Bronchial epithelial cell (primary cell): ENCODE measurements at regions not wholly inside any gene's neighbourhood (a gene's known extent, or its start where the extent isn't known, plus 50 kb on each side); places are given as distances from the start of the nearest gene placed in this dataset.

Experiments
- DNase-seq: peaks from one replicate; pipeline ENCODE4 v3.0.0-alpha.2; 2010; ENCODE audit warnings: low read depth
- FAIRE-seq: peaks from 2 replicates; lab custom pipeline; 2011; peaks lifted over from hg19 to GRCh38; lab: Jason Lieb, UNC
- H3K27me3 ChIP-seq: 2 replicates; pipeline ENCODE4 v1.5.1; 2011; ENCODE audit warnings: low read length; ENCODE audit not compliant: control insufficient read depth, insufficient read depth
- H3K36me3 ChIP-seq: 2 replicates; pipeline ENCODE4 v1.5.1; 2011; ENCODE audit warnings: low read length; ENCODE audit not compliant: control insufficient read depth, insufficient read depth
- H3K4me3 ChIP-seq: 2 replicates; pipeline ENCODE4 v1.5.1; 2011; ENCODE audit warnings: mild to moderate bottlenecking, low read depth, low read length, control low read depth
- CTCF ChIP-seq: IDR thresholded peaks from 2 replicates; pipeline ENCODE4 v1.5.1; 2011; ENCODE audit warnings: mild to moderate bottlenecking, moderate library complexity, low read length, control low read depth, inconsistent platforms; ENCODE audit not compliant: insufficient read depth, severe bottlenecking

- no peak for TF ChIP-seq CTCF
- FAIRE-seq: no peak
These were observed 92.8 kb downstream of the TAF11L14 start for GRCh38 chr5:17727098-17727497.

GRCh38 chr5:17730421-17730820, 96.2 kb downstream of the TAF11L14 start:
- H3K36me3 ChIP-seq: no peaks in the 10 kb centered on the region
- no peak for FAIRE-seq
- H3K27me3 ChIP-seq: no peaks in the 10 kb centered on the region
- DNase-seq: no peak
- no peak overlapping the region for H3K4me3 ChIP-seq
- no peak for TF ChIP-seq CTCF

More at GRCh38 chr5:17727098-17727497, 92.8 kb downstream of the TAF11L14 start:
- no peaks in the 10 kb centered on the region for H3K27me3 ChIP-seq
- no peak overlapping the region for H3K4me3 ChIP-seq
- peak; percentile 27 for DNase-seq
- no peaks in the 10 kb centered on the region for H3K36me3 ChIP-seq

GRCh38 chr5:17732351-17732923, 98.2 kb downstream of the TAF11L14 start:
- Histone ChIP-seq H3K27me3 (no peaks in the 10 kb centered on the region), H3K4me3 (no peak overlapping the region), H3K36me3 (no peaks in the 10 kb centered on the region)
- TF ChIP-seq CTCF: no peak
- DNase-seq (peak; percentile 12), FAIRE-seq (peak; percentile 28)

DNA sequence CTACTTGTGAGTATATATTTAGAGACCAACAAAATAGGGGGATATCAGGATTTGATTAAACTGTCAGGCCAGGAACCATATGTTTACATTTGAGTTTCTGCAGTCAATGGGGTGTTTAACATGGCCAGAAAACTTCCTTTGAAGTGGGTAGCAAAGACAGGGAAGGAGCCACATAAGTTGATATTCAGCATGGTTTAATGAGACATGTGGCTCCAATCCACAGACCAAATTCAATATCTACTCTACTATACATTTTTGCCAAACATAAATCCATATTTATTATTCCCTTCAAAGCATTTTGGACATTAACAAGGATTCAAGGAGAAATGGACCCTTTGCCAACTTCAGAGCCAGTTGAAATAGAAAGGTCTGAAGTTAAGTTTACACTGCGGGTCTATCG, 99.8 kb downstream of the TAF11L14 start:
- Histone ChIP-seq H3K27me3 (no peaks in the 10 kb centered on the region), H3K4me3 (no peak overlapping the region), H3K36me3 (no peaks in the 10 kb centered on the region)
- FAIRE-seq: no peak
- no peak for DNase-seq
- no peak for TF ChIP-seq CTCF

- FAIRE-seq: no peak
- DNase-seq: no peak
- no peaks in the 10 kb centered on the region for H3K36me3 ChIP-seq
- no peak overlapping the region for H3K4me3 ChIP-seq
- no peaks in the 10 kb centered on the region for H3K27me3 ChIP-seq
- no peak for TF ChIP-seq CTCF
These were observed 101.5 kb downstream of the TAF11L14 start for GRCh38 chr5:17735761-17736160.

- FAIRE-seq (no peak), DNase-seq (peak; percentile 10)
- H3K4me3 ChIP-seq: no peak overlapping the region
- H3K36me3 ChIP-seq: no peaks in the 10 kb centered on the region
- H3K27me3 ChIP-seq: no peaks in the 10 kb centered on the region
- TF ChIP-seq CTCF: no peak
These were observed 102.8 kb downstream of the TAF11L14 start for GRCh38 chr5:17737092-17737491.
